OCI-LY3 (cell line): ENCODE measurements at regions not wholly inside any gene's neighbourhood (a gene's known extent, or its start where the extent isn't known, plus 50 kb on each side); places are given as distances from the start of the nearest gene placed in this dataset.

Experiments
- H2AFZ ChIP-seq: fragments of 200-600, 300-600 bp; shearing (Covaris generic); 2 replicates; pipeline ENCODE4 v1.6.0; 2014; ENCODE audit warnings: antibody characterized with exemption, low read depth, low read length
- H3K27ac ChIP-seq: fragments of 200-600, 300-600 bp; sonication (generic); 2 replicates; pipeline ENCODE4 v1.5.1; 2014; ENCODE audit warnings: mild to moderate bottlenecking, low read length, moderate library complexity, mixed read lengths
- H3K27me3 ChIP-seq: fragments of 200-600, 300-600 bp; sonication (generic); 2 replicates; pipeline ENCODE4 v1.6.1; 2014; ENCODE audit warnings: low read depth, low read length, mixed read lengths
- H3K36me3 ChIP-seq: fragments of 200-600, 300-600 bp; sonication (generic); replicated peaks from 2 replicates; pipeline ENCODE3; 2014; ENCODE audit warnings: low read depth, low read length, mixed read lengths
- H3K4me1 ChIP-seq: fragments of 300-600, 200-600 bp; sonication (generic); 2 replicates; pipeline ENCODE4 v1.6.1; 2014; ENCODE audit warnings: low read length, mixed read lengths
- H3K4me2 ChIP-seq: fragments of 200-600, 300-600 bp; sonication (generic); 2 replicates; pipeline ENCODE4 v1.6.1; 2014; ENCODE audit warnings: low read length, mixed read lengths
- H3K4me3 ChIP-seq: fragments of 300-600, 200-600 bp; sonication (generic); 2 replicates; pipeline ENCODE4 v1.5.1; 2014; ENCODE audit warnings: antibody characterized with exemption, mild to moderate bottlenecking, low read length, moderate library complexity
- H3K79me2 ChIP-seq: fragments of 300-600, 200-600 bp; shearing (Covaris generic); 2 replicates; pipeline ENCODE4 v1.6.1; 2014; ENCODE audit warnings: mild to moderate bottlenecking, low read length, mixed read lengths
- H3K9ac ChIP-seq: fragments of 300-600, 200-600 bp; shearing (Covaris generic); 2 replicates; pipeline ENCODE4 v1.6.0; 2014; ENCODE audit warnings: mild to moderate bottlenecking, low read length, moderate library complexity
- H3K9me3 ChIP-seq: fragments of 200-600, 300-600 bp; shearing (Covaris generic); 2 replicates; pipeline ENCODE4 v1.6.1; 2014; ENCODE audit warnings: low read length, mixed read lengths; ENCODE audit not compliant: insufficient read depth
- H4K20me1 ChIP-seq: fragments of 200-600, 300-600 bp; sonication (generic); 2 replicates; pipeline ENCODE4 v1.6.1; 2016; ENCODE audit warnings: low read length, mixed read lengths; ENCODE audit not compliant: insufficient read depth
- EZH2phosphoT487 ChIP-seq: fragments of 200-600 bp; shearing (Covaris generic); IDR thresholded peaks from 2 replicates; pipeline ENCODE4 v1.6.1; 2018; ENCODE audit warnings: antibody characterized with exemption, mixed run types, low read depth
- TF ChIP-seq, protein P1 (sequence below): fragments of 200-600, 300-600 bp; sonication (generic); IDR thresholded peaks from 2 replicates; pipeline ENCODE4 v1.5.1; 2014; ENCODE audit warnings: antibody characterized with exemption, low read length, low read depth

DNA sequence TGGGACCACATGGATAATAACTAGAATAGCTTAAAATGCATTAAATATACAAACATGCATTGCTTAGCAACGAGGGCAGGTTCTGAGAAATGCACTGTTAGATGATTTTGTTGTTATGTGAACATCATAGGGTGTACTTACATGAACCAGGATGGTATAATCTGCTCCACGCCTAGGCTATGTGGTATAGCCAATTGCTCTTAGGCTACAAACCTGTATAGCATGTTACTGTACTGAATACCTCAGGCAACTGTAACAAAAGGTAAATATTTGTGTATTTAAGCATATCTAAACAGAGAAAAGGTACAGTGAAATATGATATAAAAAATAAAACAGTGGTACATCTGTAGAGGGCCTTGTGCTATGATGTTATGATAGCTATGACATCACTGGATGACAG is 169.2 kb upstream of the IL15 start:
- H3K4me1 ChIP-seq: no peaks in the 10 kb centered on the region
- H3K27me3 ChIP-seq: no peaks in the 10 kb centered on the region
- TF ChIP-seq, protein P1, sequence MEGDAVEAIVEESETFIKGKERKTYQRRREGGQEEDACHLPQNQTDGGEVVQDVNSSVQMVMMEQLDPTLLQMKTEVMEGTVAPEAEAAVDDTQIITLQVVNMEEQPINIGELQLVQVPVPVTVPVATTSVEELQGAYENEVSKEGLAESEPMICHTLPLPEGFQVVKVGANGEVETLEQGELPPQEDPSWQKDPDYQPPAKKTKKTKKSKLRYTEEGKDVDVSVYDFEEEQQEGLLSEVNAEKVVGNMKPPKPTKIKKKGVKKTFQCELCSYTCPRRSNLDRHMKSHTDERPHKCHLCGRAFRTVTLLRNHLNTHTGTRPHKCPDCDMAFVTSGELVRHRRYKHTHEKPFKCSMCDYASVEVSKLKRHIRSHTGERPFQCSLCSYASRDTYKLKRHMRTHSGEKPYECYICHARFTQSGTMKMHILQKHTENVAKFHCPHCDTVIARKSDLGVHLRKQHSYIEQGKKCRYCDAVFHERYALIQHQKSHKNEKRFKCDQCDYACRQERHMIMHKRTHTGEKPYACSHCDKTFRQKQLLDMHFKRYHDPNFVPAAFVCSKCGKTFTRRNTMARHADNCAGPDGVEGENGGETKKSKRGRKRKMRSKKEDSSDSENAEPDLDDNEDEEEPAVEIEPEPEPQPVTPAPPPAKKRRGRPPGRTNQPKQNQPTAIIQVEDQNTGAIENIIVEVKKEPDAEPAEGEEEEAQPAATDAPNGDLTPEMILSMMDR: no peak
- no peak for TF ChIP-seq EZH2phosphoT487
- H3K79me2 ChIP-seq: no peaks in the 10 kb centered on the region
- no peaks in the 10 kb centered on the region for H3K9me3 ChIP-seq
- no peak overlapping the region for H3K27ac ChIP-seq
- no peaks in the 10 kb centered on the region for H4K20me1 ChIP-seq
- no peak overlapping the region for H2AFZ ChIP-seq
- no peak overlapping the region for H3K9ac ChIP-seq
- no peaks in the 10 kb centered on the region for H3K36me3 ChIP-seq
- no peak overlapping the region for H3K4me2 ChIP-seq
- no peak overlapping the region for H3K4me3 ChIP-seq

DNA sequence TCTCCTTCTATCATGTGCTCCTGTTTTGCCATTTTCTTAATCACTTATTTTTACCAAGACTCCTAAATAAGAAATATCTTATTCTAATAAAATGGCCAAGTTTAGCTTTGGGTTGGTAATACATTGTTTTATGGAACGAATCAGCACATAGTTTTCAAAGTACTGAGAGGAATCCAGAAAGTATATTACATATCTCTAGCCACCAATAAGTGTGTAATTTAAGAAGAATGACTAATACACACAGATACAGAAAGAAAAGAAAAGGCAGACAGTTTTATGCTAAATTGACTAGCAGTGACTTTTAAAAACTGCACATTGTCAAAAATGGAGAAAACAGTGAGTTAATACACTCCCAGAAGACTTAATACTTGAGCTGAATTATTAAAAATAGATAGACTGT is 167.0 kb upstream of the IL15 start:
- H4K20me1 ChIP-seq: no peaks in the 10 kb centered on the region
- H3K9me3 ChIP-seq: no peaks in the 10 kb centered on the region
- no peak overlapping the region for H2AFZ ChIP-seq
- H3K4me1 ChIP-seq: no peaks in the 10 kb centered on the region
- H3K36me3 ChIP-seq: no peaks in the 10 kb centered on the region
- no peak overlapping the region for H3K27ac ChIP-seq
- no peak overlapping the region for H3K4me2 ChIP-seq
- no peaks in the 10 kb centered on the region for H3K79me2 ChIP-seq
- no peak overlapping the region for H3K4me3 ChIP-seq
- H3K9ac ChIP-seq: no peak overlapping the region
- TF ChIP-seq EZH2phosphoT487: no peak
- TF ChIP-seq, protein P1: no peak
- no peaks in the 10 kb centered on the region for H3K27me3 ChIP-seq

DNA sequence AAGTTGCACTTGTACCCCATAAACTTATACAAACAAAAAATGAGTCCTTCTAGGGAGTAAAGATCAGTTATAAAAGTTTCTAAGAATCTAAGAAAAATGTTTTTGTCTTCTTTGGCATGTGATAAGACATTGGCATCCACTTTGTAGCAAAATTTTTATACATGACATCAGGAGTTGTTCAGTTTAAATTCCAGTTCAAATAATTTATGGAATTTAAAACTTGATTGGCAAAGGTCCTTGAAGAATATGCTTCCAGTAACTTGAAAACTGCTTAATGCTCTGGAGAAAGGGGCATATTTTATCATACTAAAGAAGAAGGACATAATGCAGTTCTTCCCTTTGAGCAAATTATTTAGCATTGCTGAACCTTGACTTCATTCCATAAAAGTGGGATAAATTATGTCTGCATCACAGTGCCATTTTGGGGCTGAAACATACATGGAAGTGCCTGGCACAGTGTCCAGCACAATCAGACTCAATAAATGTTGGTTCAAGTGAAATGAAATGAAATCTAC is 163.3 kb upstream of the IL15 start:
- TF ChIP-seq, protein P1: no peak
- TF ChIP-seq EZH2phosphoT487: no peak
- Histone ChIP-seq H4K20me1 (no peaks in the 10 kb centered on the region), H3K27ac (no peak overlapping the region), H3K4me2 (no peak overlapping the region), H3K9me3 (no peaks in the 10 kb centered on the region), H3K9ac (no peak overlapping the region), H3K36me3 (no peaks in the 10 kb centered on the region), H3K27me3 (no peaks in the 10 kb centered on the region), H3K4me3 (no peak overlapping the region), H2AFZ (no peak overlapping the region), H3K79me2 (no peaks in the 10 kb centered on the region), H3K4me1 (no peaks in the 10 kb centered on the region)

DNA sequence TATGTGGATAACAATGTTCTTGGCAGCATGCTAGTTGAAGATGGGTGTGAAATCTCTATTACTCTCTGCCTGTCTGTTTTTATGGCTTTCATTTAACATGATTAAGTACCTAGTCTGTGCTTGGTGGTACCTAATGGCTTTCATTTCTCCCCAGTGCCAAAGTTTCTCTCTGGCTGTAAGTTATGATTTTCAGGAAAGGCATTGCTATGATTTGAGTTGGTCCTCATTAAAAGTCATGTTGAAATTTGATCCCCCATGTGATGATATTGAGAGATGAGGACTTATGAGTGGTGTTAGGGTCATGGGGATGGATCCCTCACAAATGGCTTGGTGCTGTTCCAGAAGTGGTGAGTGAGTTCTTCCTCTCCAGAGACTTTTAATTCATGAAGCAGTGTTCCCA is 162.4 kb upstream of the IL15 start:
- H3K9me3 ChIP-seq: no peaks in the 10 kb centered on the region

More for the DNA sequence above, 162.4 kb upstream of the IL15 start:
- H3K4me3 ChIP-seq: no peak overlapping the region
- no peaks in the 10 kb centered on the region for H3K27me3 ChIP-seq
- H3K4me1 ChIP-seq: no peaks in the 10 kb centered on the region
- no peak overlapping the region for H3K4me2 ChIP-seq
- H4K20me1 ChIP-seq: no peaks in the 10 kb centered on the region
- H2AFZ ChIP-seq: no peak overlapping the region
- H3K36me3 ChIP-seq: no peaks in the 10 kb centered on the region
- H3K79me2 ChIP-seq: no peaks in the 10 kb centered on the region
- no peak overlapping the region for H3K27ac ChIP-seq
- no peak overlapping the region for H3K9ac ChIP-seq
- TF ChIP-seq, protein P1: no peak
- no peak for TF ChIP-seq EZH2phosphoT487
